Left ventricle myocardium inferior (tissue), 1 donor: ENCODE measurements at regions not wholly inside any gene's neighbourhood (a gene's known extent, or its start where the extent isn't known, plus 50 kb on each side); places are given as distances from the start of the nearest gene placed in this dataset.

ENCODE experiments used
- DNase-seq: peaks from one replicate; pipeline ENCODE4 v3.0.0-alpha.2; 2020
- H3K27ac ChIP-seq: fragments of 200-600 bp; replicated peaks from 2 replicates; pipeline ENCODE4 v1.8.0; 2021
- H3K27me3 ChIP-seq: fragments of 200-600 bp; 2 replicates; pipeline ENCODE4 v1.8.0; 2021; ENCODE audit warnings: low read depth
- H3K36me3 ChIP-seq: fragments of 200-600 bp; 2 replicates; pipeline ENCODE4 v1.8.0; 2021
- H3K4me1 ChIP-seq: fragments of 200-600 bp; 2 replicates; pipeline ENCODE4 v1.8.0; 2021
- H3K4me3 ChIP-seq: fragments of 200-600 bp; 2 replicates; pipeline ENCODE4 v1.8.0; 2021; ENCODE audit warnings: mild to moderate bottlenecking, moderate library complexity
- H3K9me3 ChIP-seq: fragments of 200-600 bp; replicated peaks from 2 replicates; pipeline ENCODE4 v1.8.0; 2021
- intact Hi-C: fragments of 100-400 bp; cut with micrococcal nuclease; formaldehyde crosslinking; loops from one replicate; pipeline ENCODE4 v1.11.0; 2022
- TF ChIP-seq, protein P1 (sequence below): fragments of 200-600 bp; IDR thresholded peaks from 2 replicates; pipeline ENCODE4 v1.8.0; 2021; ENCODE audit warnings: antibody characterized with exemption, mild to moderate bottlenecking, borderline replicate concordance
- donor health status: DM: no; HTN: yes; CAD: no; lungs with severe emphysema.

- Histone ChIP-seq H3K36me3 (no peaks in the 10 kb centered on the region), H3K4me3 (no peak overlapping the region), H3K27me3 (no peaks in the 10 kb centered on the region), H3K9me3 (peaks cover 7% of the 10 kb centered on the region), H3K27ac (no peak overlapping the region), H3K4me1 (no peaks in the 10 kb centered on the region)
- TF ChIP-seq, protein P1, sequence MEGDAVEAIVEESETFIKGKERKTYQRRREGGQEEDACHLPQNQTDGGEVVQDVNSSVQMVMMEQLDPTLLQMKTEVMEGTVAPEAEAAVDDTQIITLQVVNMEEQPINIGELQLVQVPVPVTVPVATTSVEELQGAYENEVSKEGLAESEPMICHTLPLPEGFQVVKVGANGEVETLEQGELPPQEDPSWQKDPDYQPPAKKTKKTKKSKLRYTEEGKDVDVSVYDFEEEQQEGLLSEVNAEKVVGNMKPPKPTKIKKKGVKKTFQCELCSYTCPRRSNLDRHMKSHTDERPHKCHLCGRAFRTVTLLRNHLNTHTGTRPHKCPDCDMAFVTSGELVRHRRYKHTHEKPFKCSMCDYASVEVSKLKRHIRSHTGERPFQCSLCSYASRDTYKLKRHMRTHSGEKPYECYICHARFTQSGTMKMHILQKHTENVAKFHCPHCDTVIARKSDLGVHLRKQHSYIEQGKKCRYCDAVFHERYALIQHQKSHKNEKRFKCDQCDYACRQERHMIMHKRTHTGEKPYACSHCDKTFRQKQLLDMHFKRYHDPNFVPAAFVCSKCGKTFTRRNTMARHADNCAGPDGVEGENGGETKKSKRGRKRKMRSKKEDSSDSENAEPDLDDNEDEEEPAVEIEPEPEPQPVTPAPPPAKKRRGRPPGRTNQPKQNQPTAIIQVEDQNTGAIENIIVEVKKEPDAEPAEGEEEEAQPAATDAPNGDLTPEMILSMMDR, result no peak
- no peak for DNase-seq
- intact Hi-C loops, result no loop called here
Measured at GRCh38 chr4:176969011-176969410, 176.3 kb upstream of the VEGFC start.

DNA sequence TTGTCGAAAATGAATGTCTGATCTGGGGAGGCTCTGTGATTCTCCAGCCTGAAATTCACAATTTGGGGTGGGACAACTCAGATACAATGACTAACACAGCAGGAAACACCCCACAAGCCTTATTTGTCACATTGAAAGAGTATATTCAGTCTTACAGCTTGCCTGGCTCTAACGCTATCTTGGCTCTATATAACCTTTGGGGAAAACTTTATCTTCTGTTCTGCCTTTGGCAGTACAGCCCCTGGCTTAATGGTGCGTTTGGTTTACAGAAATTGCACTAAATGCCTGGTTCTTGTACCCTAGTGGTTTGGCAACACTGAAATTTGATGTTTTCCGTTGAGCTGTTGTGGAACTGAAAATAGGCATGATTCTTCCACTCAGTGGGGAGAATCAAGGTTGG, 178.1 kb upstream of the VEGFC start:
- H3K27me3 ChIP-seq, result no peaks in the 10 kb centered on the region
- TF ChIP-seq, protein P1, result no peak

DNA sequence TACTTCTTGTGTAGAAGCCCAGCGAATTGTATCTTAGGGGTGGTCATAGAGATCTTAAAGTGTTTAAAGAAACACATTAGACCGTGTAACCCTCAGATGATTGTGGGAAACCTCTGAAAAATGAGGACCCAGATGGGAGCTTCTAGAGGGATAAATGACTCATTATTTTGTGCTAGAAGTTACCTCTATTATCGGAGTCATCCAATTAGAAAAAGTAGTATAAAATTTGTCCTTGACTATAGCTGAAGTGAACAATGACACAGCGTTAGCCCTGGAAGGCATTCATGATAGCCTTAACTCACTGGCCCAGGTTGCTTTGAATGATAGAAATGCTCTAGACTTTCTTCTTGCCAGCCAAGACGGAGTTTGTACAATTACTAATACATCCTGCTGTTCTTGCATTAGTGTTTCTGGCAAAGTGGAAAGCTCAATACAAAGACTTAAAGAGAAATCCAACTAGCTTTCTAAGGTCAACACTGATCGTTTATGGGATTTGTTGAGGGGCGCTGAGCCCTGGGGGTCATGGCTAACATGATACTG, 178.9 kb upstream of the VEGFC start:
- TF ChIP-seq, protein P1, result no peak
- H3K9me3 ChIP-seq, result peaks cover 7% of the 10 kb centered on the region
- no peaks in the 10 kb centered on the region for H3K27me3 ChIP-seq
- DNase-seq, result no peak
- H3K27ac ChIP-seq, result no peak overlapping the region
- H3K36me3 ChIP-seq, result no peaks in the 10 kb centered on the region
- no peak overlapping the region for H3K4me3 ChIP-seq
- intact Hi-C loops, result no loop called here
- no peaks in the 10 kb centered on the region for H3K4me1 ChIP-seq

More for the DNA sequence above, 178.1 kb upstream of the VEGFC start:
- Histone ChIP-seq H3K27ac (no peak overlapping the region), H3K36me3 (no peaks in the 10 kb centered on the region), H3K9me3 (peaks cover 7% of the 10 kb centered on the region), H3K4me1 (no peaks in the 10 kb centered on the region), H3K4me3 (no peak overlapping the region)
- intact Hi-C loops, result no loop called here
- no peak for DNase-seq

GRCh38 chr4:176979416-176979815, 186.7 kb upstream of the VEGFC start:
- Histone ChIP-seq H3K27ac (no peak overlapping the region), H3K4me3 (no peak overlapping the region)
- intact Hi-C loops, result no loop called here

GRCh38 chr4:176981074-176981473, 188.4 kb upstream of the VEGFC start:
- no peak overlapping the region for H3K27ac ChIP-seq

More at GRCh38 chr4:176979416-176979815, 186.7 kb upstream of the VEGFC start:
- Histone ChIP-seq H3K36me3 (no peaks in the 10 kb centered on the region), H3K9me3 (peaks cover 10% of the 10 kb centered on the region), H3K4me1 (no peaks in the 10 kb centered on the region), H3K27me3 (no peaks in the 10 kb centered on the region)
- TF ChIP-seq, protein P1, result no peak
- DNase-seq, result no peak

More at GRCh38 chr4:176981074-176981473, 188.4 kb upstream of the VEGFC start:
- Histone ChIP-seq H3K36me3 (no peaks in the 10 kb centered on the region), H3K27me3 (no peaks in the 10 kb centered on the region), H3K4me3 (no peak overlapping the region), H3K9me3 (peaks cover 10% of the 10 kb centered on the region), H3K4me1 (no peaks in the 10 kb centered on the region)
- intact Hi-C loops, result no loop called here
- DNase-seq, result no peak
- TF ChIP-seq, protein P1, result no peak
